Smooth muscle cell (in vitro differentiated cells): ENCODE measurements at regions not wholly inside any gene's neighbourhood (a gene's known extent, or its start where the extent isn't known, plus 50 kb on each side); places are given as distances from the start of the nearest gene placed in this dataset.

Experiments
- DNase-seq: peaks from one replicate; lab custom pipeline; 2025; ENCODE audit not compliant: unreplicated experiment; lab: John Stamatoyannopoulos, UW
- H2AFZ ChIP-seq: fragments of 200-600 bp; sonication (generic); 2 replicates; pipeline ENCODE4 v1.6.0; 2016; ENCODE audit warnings: antibody characterized with exemption, low read depth, mild to moderate bottlenecking
- H3F3A ChIP-seq: fragments of 200-600 bp; sonication (generic); 2 replicates; pipeline ENCODE4 v1.6.0; 2017; ENCODE audit warnings: antibody characterized with exemption, low read depth
- H3K27ac ChIP-seq: fragments of 200-600 bp; sonication (generic); 2 replicates; pipeline ENCODE4 v1.5.1; 2016; ENCODE audit warnings: low read depth, mild to moderate bottlenecking
- H3K27me3 ChIP-seq: fragments of 200-600 bp; sonication (generic); 2 replicates; pipeline ENCODE4 v1.6.1; 2016; ENCODE audit warnings: low read depth, mild to moderate bottlenecking
- H3K36me3 ChIP-seq: fragments of 200-600 bp; sonication (generic); 2 replicates; pipeline ENCODE4 v1.5.1; 2016; ENCODE audit warnings: low read depth
- H3K4me1 ChIP-seq: fragments of 200-600 bp; sonication (generic); 2 replicates; pipeline ENCODE4 v1.5.1; 2016; ENCODE audit warnings: low read depth
- H3K4me2 ChIP-seq: fragments of 200-600 bp; sonication (generic); 2 replicates; pipeline ENCODE4 v1.6.0; 2016; ENCODE audit warnings: mild to moderate bottlenecking
- H3K4me3 ChIP-seq: fragments of 200-600 bp; sonication (generic); 2 replicates; pipeline ENCODE4 v1.5.1; 2016; ENCODE audit warnings: mild to moderate bottlenecking
- H3K79me2 ChIP-seq: fragments of 200-600 bp; sonication (generic); 2 replicates; pipeline ENCODE4 v1.6.0; 2016; ENCODE audit warnings: low read depth, mild to moderate bottlenecking
- H3K9ac ChIP-seq: fragments of 200-600 bp; sonication (generic); 2 replicates; pipeline ENCODE4 v1.6.0; 2016; ENCODE audit warnings: low read depth
- H3K9me3 ChIP-seq: fragments of 200-600 bp; sonication (generic); replicated peaks from 2 replicates; pipeline ENCODE4 v1.5.1; 2016; ENCODE audit warnings: low read depth
- H4K20me1 ChIP-seq: fragments of 200-600 bp; sonication (generic); 2 replicates; pipeline ENCODE4 v1.6.0; 2016; ENCODE audit warnings: low read depth
- CTCF ChIP-seq: fragments of 200-600 bp; sonication (generic); IDR thresholded peaks from 2 replicates; pipeline ENCODE4 v1.5.1; 2017; ENCODE audit warnings: borderline replicate concordance, mild to moderate bottlenecking, antibody characterized with exemption; ENCODE audit not compliant: insufficient read depth, poor library complexity, severe bottlenecking
- WGBS: methylation state at CpG from one replicate; pipeline ENCODE4 v1.1.7; 2016; ENCODE audit warnings: low lambda C conversion rate; 5-methylcytosine and 5-hydroxymethylcytosine counted together

- no peaks in the 10 kb centered on the region for H3K9me3 ChIP-seq
- WGBS: 57% methylated on average over 2 of the region's 2 CpGs
- H3K4me2 ChIP-seq: no peak overlapping the region
- H4K20me1 ChIP-seq: no peaks in the 10 kb centered on the region
- no peak overlapping the region for H3K9ac ChIP-seq
- peaks cover 6% of the 10 kb centered on the region for H3K4me1 ChIP-seq
- no peak overlapping the region for H2AFZ ChIP-seq
- no peak overlapping the region for H3K27ac ChIP-seq
- no peaks in the 10 kb centered on the region for H3K36me3 ChIP-seq
- no peaks in the 10 kb centered on the region for H3F3A ChIP-seq
- DNase-seq: no peak
- H3K4me3 ChIP-seq: no peak overlapping the region
- H3K79me2 ChIP-seq: no peaks in the 10 kb centered on the region
- peak; percentile 63 for TF ChIP-seq CTCF
- no peaks in the 10 kb centered on the region for H3K27me3 ChIP-seq
Observed at GRCh38 chr12:93098077-93098476, 169.0 kb upstream of the EEA1 start.

GRCh38 chr12:93099792-93100191, 170.7 kb upstream of the EEA1 start:
- Histone ChIP-seq H3K79me2 (no peaks in the 10 kb centered on the region), H3K9ac (no peak overlapping the region), H3K36me3 (no peaks in the 10 kb centered on the region), H3F3A (no peaks in the 10 kb centered on the region), H2AFZ (no peak overlapping the region), H3K9me3 (no peaks in the 10 kb centered on the region), H3K4me2 (no peak overlapping the region), H4K20me1 (no peaks in the 10 kb centered on the region), H3K27me3 (no peaks in the 10 kb centered on the region), H3K27ac (no peak overlapping the region), H3K4me1 (peaks cover 6% of the 10 kb centered on the region), H3K4me3 (no peak overlapping the region)
- DNase-seq: no peak
- no peak for TF ChIP-seq CTCF
- 93% methylated on average over 1 of the region's 1 CpG for WGBS

- no peaks in the 10 kb centered on the region for H3K36me3 ChIP-seq
- no peak for TF ChIP-seq CTCF
- H3K9me3 ChIP-seq: no peaks in the 10 kb centered on the region
- H3K27ac ChIP-seq: no peak overlapping the region
- H3K79me2 ChIP-seq: no peaks in the 10 kb centered on the region
- WGBS: 47% methylated on average over 4 of the region's 4 CpGs
- no peak overlapping the region for H3K9ac ChIP-seq
- no peak overlapping the region for H3K4me3 ChIP-seq
- no peaks in the 10 kb centered on the region for H4K20me1 ChIP-seq
- H2AFZ ChIP-seq: peak overlapping the region; percentile 47
- peak overlapping the region; percentile 6 for H3K4me2 ChIP-seq
- peaks cover 6% of the 10 kb centered on the region for H3K4me1 ChIP-seq
- no peaks in the 10 kb centered on the region for H3F3A ChIP-seq
- no peak for DNase-seq
- no peaks in the 10 kb centered on the region for H3K27me3 ChIP-seq
Observed at GRCh38 chr12:93100610-93101009, 171.5 kb upstream of the EEA1 start.

GRCh38 chr12:93101367-93101766, 172.3 kb upstream of the EEA1 start:
- Histone ChIP-seq H3K79me2 (no peaks in the 10 kb centered on the region), H3K27ac (no peak overlapping the region), H3K9me3 (no peaks in the 10 kb centered on the region)

More at GRCh38 chr12:93101367-93101766, 172.3 kb upstream of the EEA1 start:
- no peaks in the 10 kb centered on the region for H3K27me3 ChIP-seq
- TF ChIP-seq CTCF: no peak
- H4K20me1 ChIP-seq: no peaks in the 10 kb centered on the region
- H3K9ac ChIP-seq: no peak overlapping the region
- 96% methylated on average over 4 of the region's 4 CpGs for WGBS
- H3K4me1 ChIP-seq: peaks cover 6% of the 10 kb centered on the region
- no peaks in the 10 kb centered on the region for H3F3A ChIP-seq
- H3K36me3 ChIP-seq: no peaks in the 10 kb centered on the region
- no peak overlapping the region for H2AFZ ChIP-seq
- no peak for DNase-seq
- H3K4me3 ChIP-seq: no peak overlapping the region
- H3K4me2 ChIP-seq: no peak overlapping the region
